Activated T-helper 2 cell treated with anti-CD3 and anti-CD28 coated beads, Interferon-gamma antibody, Interleukin-2, Interleukin-4, amounts not matched to agents 10 μg/mL and 5 μg/mL and 100 μg/mL, durations not matched to agents 14 hours and 24 hours and 36 hours (primary cell): ENCODE measurements at regions not wholly inside any gene's neighbourhood (a gene's known extent, or its start where the extent isn't known, plus 50 kb on each side); places are given as distances from the start of the nearest gene placed in this dataset.
A peak's percentile ranks its signal among the peaks of the same experiment; 100 is the strongest.

Experiments used
- DNase-seq: peaks from one replicate; pipeline ENCODE4 v3.0.0; 2021; ENCODE audit warnings: low spot score
- H3K27ac Mint-ChIP-seq: one replicate; pipeline ENCODE4 v1.8.0; 2021; ENCODE audit warnings: mixed read lengths
- H3K27me3 Mint-ChIP-seq: one replicate; pipeline ENCODE4 v1.8.0; 2021; ENCODE audit warnings: low read depth, mixed read lengths
- H3K36me3 Mint-ChIP-seq: one replicate; pipeline ENCODE4 v1.8.0; 2021; ENCODE audit warnings: low read depth, mixed read lengths
- H3K4me1 Mint-ChIP-seq: one replicate; pipeline ENCODE4 v1.8.0; 2021; ENCODE audit warnings: low read depth, mixed read lengths
- H3K4me3 Mint-ChIP-seq: one replicate; pipeline ENCODE4 v1.8.0; 2021; ENCODE audit warnings: low read depth, mild to moderate bottlenecking, moderate library complexity, mixed read lengths
- H3K9me3 Mint-ChIP-seq: one replicate; pipeline ENCODE4 v1.8.0; 2021; ENCODE audit warnings: mixed read lengths
- intact Hi-C: fragments of 100-400 bp; cut with micrococcal nuclease; formaldehyde crosslinking; loops from one replicate; pipeline ENCODE4 v1.15.1; 2023

DNA sequence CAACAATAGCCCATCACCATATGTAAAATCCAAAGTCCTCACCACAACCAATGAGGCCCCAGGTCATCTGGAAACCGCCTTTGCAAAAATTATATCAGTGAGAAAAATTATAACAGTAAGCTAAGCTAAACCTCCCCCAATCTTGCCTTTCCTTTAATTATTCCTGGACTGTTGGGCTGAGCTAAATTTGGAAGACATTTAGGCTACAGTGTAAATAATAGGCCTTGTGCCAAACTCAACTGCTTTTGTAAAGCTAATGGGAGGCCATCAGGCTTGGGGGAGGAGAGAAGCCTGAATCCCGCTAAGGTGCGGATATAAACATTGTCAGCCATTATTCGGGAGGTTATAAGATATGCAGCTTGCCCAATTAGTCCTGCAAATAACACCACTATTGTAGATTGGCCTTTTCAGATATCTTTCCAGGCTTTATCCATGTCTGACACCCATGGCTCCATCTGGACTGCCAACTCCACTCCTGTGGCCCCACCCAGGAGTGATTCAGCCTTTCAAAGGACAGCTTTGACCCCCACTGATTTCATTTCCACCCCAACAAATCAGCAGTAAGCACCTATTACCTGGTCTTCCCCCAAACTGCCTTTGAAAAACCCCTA, 53.0 kb upstream of the CA12 start:
- no peak for DNase-seq
- no peak overlapping the region for H3K27ac Mint-ChIP-seq
- H3K9me3 Mint-ChIP-seq, result no peaks in the 10 kb centered on the region
- intact Hi-C loops, result no loop called here
- peaks cover 10% of the 10 kb centered on the region for H3K4me1 Mint-ChIP-seq
- H3K36me3 Mint-ChIP-seq, result no peaks in the 10 kb centered on the region
- peaks cover 3% of the 10 kb centered on the region for H3K27me3 Mint-ChIP-seq
- H3K4me3 Mint-ChIP-seq, result no peak overlapping the region

DNA sequence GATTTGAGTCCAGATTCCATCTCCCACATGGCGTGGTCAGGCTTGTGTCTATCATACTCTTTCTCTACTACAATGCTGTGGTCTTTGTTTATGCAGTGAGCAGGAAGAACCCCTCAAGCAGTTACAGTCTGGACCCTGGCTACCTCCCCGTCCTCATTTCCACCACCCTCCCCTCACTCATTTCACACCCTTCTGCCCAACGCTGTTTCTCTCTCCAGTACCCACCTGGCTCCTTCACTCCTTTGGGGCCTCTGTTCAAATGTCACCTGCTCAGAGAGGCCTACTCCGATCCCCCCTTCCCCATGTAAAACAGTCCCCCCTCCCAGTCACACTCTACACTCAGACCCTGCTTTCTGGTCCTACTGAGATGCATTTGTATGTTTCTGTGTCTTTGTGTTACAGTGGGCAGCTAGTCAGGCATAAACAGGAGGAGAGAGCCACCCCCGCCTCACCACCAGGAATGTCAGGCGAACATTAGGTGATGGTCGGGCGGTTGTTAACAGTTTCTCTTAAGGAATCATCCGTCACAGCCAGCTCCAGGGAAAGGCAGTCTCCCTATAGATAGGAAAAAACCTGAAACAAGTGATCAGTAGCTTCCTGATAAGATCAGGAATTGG, 53.7 kb upstream of the CA12 start:
- H3K27me3 Mint-ChIP-seq, result peaks cover 3% of the 10 kb centered on the region
- H3K9me3 Mint-ChIP-seq, result no peaks in the 10 kb centered on the region
- H3K4me1 Mint-ChIP-seq, result peaks cover 16% of the 10 kb centered on the region
- intact Hi-C loops, result no loop called here
- no peak for DNase-seq
- no peak overlapping the region for H3K4me3 Mint-ChIP-seq
- no peaks in the 10 kb centered on the region for H3K36me3 Mint-ChIP-seq
- H3K27ac Mint-ChIP-seq, result no peak overlapping the region

DNA sequence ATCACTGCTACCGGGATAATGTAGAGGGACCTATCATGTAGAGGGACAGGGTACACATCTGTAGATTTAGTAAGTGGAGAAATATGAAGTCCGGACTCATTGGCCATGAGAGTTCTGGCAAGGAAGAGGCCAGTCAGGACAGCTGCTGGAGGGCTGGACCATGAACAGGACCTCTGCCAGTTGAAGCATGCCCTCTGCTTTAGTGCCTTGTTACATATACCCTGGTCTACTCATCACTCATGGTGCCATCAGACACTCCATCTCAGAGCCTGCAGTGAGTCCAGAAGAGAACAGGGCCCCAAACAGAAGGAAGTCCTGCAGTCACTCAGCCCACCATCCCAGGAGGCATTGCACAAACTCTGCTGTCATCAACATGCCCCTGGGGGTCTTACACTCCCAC, 54.7 kb upstream of the CA12 start:
- Mint-ChIP-seq H3K4me1 (peaks cover 27% of the 10 kb centered on the region), H3K27ac (peak overlapping the region; percentile 76), H3K36me3 (no peaks in the 10 kb centered on the region), H3K27me3 (peaks cover 3% of the 10 kb centered on the region), H3K9me3 (no peaks in the 10 kb centered on the region), H3K4me3 (no peak overlapping the region)
- intact Hi-C loops, result no loop called here
- DNase-seq, result no peak

DNA sequence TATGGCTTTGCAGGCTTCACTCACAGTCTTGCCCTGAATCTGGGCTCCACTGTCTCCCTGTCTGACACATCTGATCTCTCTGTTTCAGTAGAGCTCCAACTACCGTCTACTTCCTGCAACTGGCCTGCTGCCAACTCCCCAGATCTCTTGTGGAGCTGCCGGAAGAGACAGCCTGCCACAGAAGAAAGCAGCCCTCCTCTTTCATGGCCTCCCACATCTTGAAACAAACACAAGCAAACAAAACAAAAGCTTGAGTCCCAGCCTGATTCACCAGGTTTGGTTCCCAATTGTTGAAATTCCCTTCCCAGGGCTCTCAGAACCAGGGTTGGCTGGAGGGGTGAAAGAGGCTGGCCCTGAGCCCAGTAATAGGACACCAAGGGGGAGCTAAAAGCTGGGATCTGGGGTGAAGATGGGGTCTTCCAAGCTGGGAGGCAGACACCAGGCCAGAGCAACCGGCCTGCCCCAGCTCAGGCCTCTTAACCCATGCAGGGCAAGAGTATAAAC, 55.3 kb upstream of the CA12 start:
- peaks cover 28% of the 10 kb centered on the region for H3K4me1 Mint-ChIP-seq
- no peaks in the 10 kb centered on the region for H3K9me3 Mint-ChIP-seq
- intact Hi-C loops, result no loop called here
- no peak overlapping the region for H3K4me3 Mint-ChIP-seq
- H3K27ac Mint-ChIP-seq, result peak overlapping the region; percentile 76
- H3K27me3 Mint-ChIP-seq, result peaks cover 3% of the 10 kb centered on the region
- peak; percentile 69 for DNase-seq
- H3K36me3 Mint-ChIP-seq, result no peaks in the 10 kb centered on the region

DNA sequence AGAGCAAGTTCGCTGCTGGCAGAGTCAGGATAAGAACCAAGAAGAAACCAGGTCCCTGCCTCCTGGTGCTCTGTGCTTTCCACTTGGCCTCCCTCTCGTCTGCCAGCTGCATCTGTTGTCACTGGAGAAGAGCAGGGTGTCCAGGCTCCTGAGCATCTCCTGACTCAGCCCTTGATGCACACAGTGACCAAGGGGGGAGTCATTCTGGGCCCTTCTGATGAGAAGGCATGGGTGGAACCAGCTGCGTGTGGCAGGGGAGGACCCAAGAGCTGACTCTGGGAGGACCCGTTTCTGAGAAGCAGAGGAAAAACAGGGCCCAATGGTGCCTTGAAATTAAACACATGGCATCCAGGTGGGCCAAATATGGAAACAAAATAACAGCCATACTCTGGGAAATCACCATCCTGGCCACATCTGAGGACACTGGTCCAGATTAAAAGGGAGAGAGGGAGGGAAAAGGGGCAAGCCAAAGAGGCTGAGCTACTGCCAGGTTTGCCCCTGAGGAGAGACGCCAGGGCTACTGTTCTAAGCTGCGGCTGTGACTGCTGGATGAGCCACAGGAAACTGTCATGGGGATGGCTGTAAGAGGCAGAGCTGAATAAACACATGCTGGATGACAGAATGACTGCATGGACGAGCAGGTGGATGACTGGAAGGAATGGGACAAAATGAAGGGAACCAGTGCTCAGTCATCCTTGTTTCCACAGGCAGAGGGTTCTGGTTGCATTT, 58.1 kb upstream of the CA12 start:
- H3K27me3 Mint-ChIP-seq, result peaks cover 5% of the 10 kb centered on the region
- intact Hi-C loops, result no loop called here
- peak overlapping the region; percentile 5 for H3K27ac Mint-ChIP-seq
- H3K9me3 Mint-ChIP-seq, result no peaks in the 10 kb centered on the region
- H3K36me3 Mint-ChIP-seq, result no peaks in the 10 kb centered on the region
- H3K4me3 Mint-ChIP-seq, result no peak overlapping the region
- H3K4me1 Mint-ChIP-seq, result peaks cover 32% of the 10 kb centered on the region
- no peak for DNase-seq

DNA sequence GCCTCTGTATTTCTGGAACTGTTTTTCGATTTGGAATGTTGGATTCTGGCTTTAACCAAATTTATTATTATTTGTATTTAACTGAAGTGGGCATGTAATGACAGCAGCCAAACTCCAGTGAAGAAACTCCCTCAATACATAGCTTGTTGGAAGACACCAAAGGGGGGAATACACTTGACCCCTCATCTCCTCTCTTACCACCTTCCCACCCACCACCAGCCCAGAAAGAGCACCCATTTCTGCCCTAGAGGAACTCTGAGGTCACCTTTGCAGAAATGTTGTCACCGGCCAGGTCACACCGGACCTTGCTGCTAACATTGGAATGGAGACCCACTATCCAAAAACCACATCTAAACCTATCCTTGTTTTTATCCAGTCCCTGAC, 58.6 kb upstream of the CA12 start:
- peaks cover 32% of the 10 kb centered on the region for H3K4me1 Mint-ChIP-seq
- intact Hi-C loops, result no loop called here
- no peak overlapping the region for H3K27ac Mint-ChIP-seq
- H3K27me3 Mint-ChIP-seq, result peaks cover 5% of the 10 kb centered on the region
- no peaks in the 10 kb centered on the region for H3K9me3 Mint-ChIP-seq
- no peak overlapping the region for H3K4me3 Mint-ChIP-seq
- no peaks in the 10 kb centered on the region for H3K36me3 Mint-ChIP-seq
- DNase-seq, result no peak

DNA sequence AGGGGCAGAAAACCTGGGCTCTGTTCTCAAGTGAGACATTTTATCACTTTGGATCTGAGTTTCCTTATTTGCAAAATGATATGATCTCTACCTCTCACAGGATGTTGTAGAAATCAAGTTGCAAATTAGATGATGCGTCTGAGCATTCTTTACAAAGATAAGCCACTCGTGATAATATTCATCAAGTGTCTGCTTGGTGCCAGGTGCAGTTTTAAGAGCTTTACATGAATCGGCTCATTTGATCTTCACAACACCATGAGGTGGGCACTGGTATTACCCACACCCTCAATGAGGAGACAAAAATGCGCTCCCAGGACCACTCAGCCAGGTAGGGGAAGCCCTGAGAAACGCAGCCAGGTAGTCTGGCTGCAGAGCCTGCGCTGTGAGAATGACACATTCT, 59.1 kb upstream of the CA12 start:
- H3K36me3 Mint-ChIP-seq, result no peaks in the 10 kb centered on the region
- no peak for DNase-seq
- no peak overlapping the region for H3K27ac Mint-ChIP-seq
- H3K9me3 Mint-ChIP-seq, result no peaks in the 10 kb centered on the region
- H3K4me3 Mint-ChIP-seq, result no peak overlapping the region
- intact Hi-C loops, result no loop called here
- H3K27me3 Mint-ChIP-seq, result peaks cover 5% of the 10 kb centered on the region
- peaks cover 32% of the 10 kb centered on the region for H3K4me1 Mint-ChIP-seq

DNA sequence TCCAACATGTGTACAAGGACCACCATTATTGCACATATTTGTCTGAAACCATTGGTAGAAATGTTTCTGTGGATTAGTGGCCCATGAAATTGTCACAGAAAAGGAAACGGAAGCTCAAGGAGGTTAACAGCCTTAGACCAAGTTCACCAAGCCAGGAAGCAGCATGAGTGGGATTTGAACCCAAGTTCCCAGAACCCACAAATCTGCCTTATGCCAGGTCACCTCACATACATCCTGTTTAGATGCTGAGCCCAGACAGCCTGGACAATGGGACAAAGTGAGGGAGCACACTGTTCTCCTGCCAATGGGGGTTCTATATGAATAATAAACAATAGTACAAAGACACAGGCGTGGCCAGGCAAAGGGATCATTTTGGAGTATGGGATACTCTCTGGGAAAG, 59.6 kb upstream of the CA12 start:
- peaks cover 32% of the 10 kb centered on the region for H3K4me1 Mint-ChIP-seq
- H3K9me3 Mint-ChIP-seq, result no peaks in the 10 kb centered on the region
- no peaks in the 10 kb centered on the region for H3K36me3 Mint-ChIP-seq
- intact Hi-C loops, result no loop called here
- H3K27me3 Mint-ChIP-seq, result peaks cover 5% of the 10 kb centered on the region
- H3K27ac Mint-ChIP-seq, result no peak overlapping the region
- H3K4me3 Mint-ChIP-seq, result no peak overlapping the region
- no peak for DNase-seq

DNA sequence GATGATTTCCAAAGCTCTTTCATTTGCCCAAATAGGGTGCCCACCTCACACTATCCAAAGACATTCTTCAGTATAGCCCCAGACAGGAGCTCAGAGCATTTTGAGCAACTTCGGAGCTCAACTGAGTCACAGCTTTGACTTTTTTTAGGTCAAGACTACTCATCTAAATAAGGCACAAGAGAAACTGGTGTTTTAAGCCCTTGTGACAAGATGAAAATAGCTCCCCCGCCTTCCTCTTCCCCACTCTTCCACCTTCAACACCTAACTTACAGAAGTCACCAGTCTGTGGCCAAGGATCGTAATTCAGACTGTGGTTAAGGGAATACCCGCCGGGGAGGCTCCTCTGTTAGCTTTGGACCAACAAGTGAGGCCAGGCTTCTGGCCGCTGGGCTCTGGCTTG, 60.4 kb upstream of the CA12 start:
- H3K4me3 Mint-ChIP-seq, result no peak overlapping the region
- H3K9me3 Mint-ChIP-seq, result no peaks in the 10 kb centered on the region
- intact Hi-C loops, result no loop called here
- no peak for DNase-seq
- peaks cover 5% of the 10 kb centered on the region for H3K27me3 Mint-ChIP-seq
- no peaks in the 10 kb centered on the region for H3K36me3 Mint-ChIP-seq
- H3K4me1 Mint-ChIP-seq, result peaks cover 25% of the 10 kb centered on the region
- H3K27ac Mint-ChIP-seq, result no peak overlapping the region

DNA sequence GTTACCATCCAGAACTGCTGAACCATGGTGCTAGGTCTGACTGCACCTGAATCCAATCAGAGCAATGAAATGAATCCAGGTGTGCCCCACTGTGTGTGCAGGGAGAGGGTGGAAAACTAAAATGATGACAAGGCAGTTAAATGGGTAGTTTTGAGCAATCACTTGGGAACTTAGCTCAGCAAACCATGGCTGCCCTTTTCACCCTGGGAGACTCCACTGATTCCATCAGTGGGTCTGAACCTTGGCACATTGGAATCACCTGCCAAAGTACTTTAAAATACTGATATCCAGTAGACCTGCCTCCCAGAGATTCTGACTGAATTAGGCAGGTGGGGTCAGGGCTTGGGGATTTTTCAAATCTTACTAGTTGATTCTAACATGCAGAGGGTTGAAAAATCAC, 59.8 kb upstream of the USP3 start:
- no peak overlapping the region for H3K4me3 Mint-ChIP-seq
- H3K27me3 Mint-ChIP-seq, result peaks cover 7% of the 10 kb centered on the region
- no peaks in the 10 kb centered on the region for H3K36me3 Mint-ChIP-seq
- no peak overlapping the region for H3K27ac Mint-ChIP-seq
- no peak for DNase-seq
- intact Hi-C loops, result no loop called here
- H3K9me3 Mint-ChIP-seq, result no peaks in the 10 kb centered on the region
- H3K4me1 Mint-ChIP-seq, result peaks cover 22% of the 10 kb centered on the region

DNA sequence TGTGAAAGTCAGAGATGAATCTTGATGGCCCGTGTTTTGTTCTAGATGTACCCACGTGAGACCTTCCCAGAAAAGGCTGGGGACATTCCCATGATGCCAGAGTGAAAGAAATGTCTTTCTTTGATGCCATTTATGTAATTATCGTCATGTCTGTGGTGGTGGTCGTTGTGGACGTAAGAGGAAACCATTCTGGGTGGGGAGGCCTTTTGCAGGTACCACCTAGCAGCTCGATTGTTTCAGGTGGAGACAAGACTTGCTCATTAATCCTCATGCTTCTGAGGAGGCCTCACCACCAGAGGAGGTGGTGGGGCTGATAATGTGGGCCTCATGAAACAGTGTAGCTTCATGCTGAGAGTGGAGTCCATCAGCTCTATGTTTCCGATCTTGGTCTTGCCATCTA, 58.1 kb upstream of the USP3 start:
- no peak overlapping the region for H3K4me3 Mint-ChIP-seq
- H3K27me3 Mint-ChIP-seq, result peaks cover 7% of the 10 kb centered on the region
- H3K27ac Mint-ChIP-seq, result no peak overlapping the region
- H3K36me3 Mint-ChIP-seq, result no peaks in the 10 kb centered on the region
- DNase-seq, result no peak
- intact Hi-C loops, result no loop called here
- no peaks in the 10 kb centered on the region for H3K9me3 Mint-ChIP-seq
- H3K4me1 Mint-ChIP-seq, result peaks cover 6% of the 10 kb centered on the region

DNA sequence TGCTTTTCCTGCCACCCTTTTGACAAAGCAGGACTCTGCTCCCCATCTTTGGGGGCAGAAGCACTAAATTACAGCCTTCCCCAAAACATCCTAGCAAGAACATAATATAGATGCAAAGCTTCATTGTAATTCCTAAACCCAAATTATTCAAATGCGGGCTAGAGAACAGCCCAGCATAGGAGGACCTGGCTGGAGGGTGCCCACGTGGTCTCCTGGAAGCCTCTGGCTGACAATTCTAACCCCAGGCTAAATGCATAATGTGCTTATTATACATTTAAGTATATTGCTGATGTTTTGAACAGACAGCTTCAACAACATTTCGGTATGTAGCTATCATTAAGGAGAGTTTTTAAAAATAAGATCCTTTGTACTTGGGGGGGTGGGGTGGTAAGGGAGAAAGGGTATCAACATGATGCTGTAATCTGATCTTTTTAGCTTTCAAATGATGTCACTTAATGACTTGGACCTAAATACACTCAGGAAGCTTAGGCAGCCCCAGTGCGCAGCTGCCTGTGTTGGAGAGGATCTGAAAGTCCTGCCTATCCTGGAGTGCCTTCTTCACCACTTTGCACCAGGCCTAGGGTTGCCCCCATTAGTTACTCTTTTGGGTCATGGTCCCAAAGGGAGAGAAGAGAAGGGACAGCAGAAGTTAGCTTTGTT, 57.2 kb upstream of the USP3 start:
- no peak overlapping the region for H3K27ac Mint-ChIP-seq
- peaks cover 3% of the 10 kb centered on the region for H3K4me1 Mint-ChIP-seq
- no peak for DNase-seq
- no peak overlapping the region for H3K4me3 Mint-ChIP-seq
- H3K27me3 Mint-ChIP-seq, result peaks cover 7% of the 10 kb centered on the region
- no peaks in the 10 kb centered on the region for H3K36me3 Mint-ChIP-seq
- no peaks in the 10 kb centered on the region for H3K9me3 Mint-ChIP-seq
- intact Hi-C loops, result no loop called here

DNA sequence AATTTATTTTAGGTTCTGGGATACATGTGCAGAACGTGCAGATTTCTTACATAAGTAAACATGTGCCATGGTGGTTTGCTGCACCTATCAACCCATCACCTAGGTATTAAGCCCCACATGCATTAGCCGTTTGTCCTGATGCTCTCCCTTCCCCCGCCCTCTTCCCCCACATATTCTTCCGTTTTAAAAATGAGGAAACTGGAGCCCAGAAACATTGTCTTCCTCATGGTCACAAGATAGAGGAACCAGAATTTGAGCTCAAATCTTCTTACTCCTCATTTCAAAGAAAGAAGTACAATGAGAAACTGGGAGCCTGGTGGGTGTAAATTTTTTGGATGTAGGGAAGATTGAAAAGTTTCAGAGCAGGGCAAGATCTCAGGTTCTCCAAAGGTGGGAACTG, 56.1 kb upstream of the USP3 start:
- peaks cover 2% of the 10 kb centered on the region for H3K4me1 Mint-ChIP-seq
- H3K36me3 Mint-ChIP-seq, result no peaks in the 10 kb centered on the region
- H3K4me3 Mint-ChIP-seq, result no peak overlapping the region
- peaks cover 7% of the 10 kb centered on the region for H3K27me3 Mint-ChIP-seq
- H3K9me3 Mint-ChIP-seq, result no peaks in the 10 kb centered on the region
- no peak overlapping the region for H3K27ac Mint-ChIP-seq
- no peak for DNase-seq
- intact Hi-C loops, result no loop called here
